NCI-H748 (cell line): ENCODE measurements at regions not wholly inside any gene's neighbourhood (a gene's known extent, or its start where the extent isn't known, plus 50 kb on each side); places are given as distances from the start of the nearest gene placed in this dataset.

Source experiments
- DNase-seq: peaks from one replicate; lab custom pipeline; 2025; ENCODE audit not compliant: unreplicated experiment; lab: John Stamatoyannopoulos, UW

GRCh38 chr3:181173227-181173626 lies 183.7 kb upstream of the DNAJC19 start:
- DNase-seq = no peak

DNA sequence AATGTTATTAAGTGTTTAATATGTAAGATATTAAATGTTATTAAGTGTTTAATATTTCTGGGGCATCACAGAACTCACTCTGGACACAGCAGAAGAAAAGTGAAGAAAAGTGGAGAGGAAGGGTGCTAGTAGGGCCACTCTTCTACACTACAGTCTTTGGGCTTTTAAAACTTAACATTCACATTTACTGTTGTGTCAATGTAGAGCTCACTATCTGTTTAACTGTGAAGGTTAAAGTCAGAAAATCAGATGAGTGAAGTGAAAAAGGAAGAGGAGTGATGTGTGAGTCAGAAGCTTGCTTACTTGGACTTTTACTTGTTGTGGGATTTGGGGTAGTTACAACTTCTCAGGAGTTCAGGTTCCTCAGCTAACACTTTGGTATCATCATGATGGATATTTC lies 145.3 kb upstream of the DNAJC19 start:
- DNase-seq = no peak

DNA sequence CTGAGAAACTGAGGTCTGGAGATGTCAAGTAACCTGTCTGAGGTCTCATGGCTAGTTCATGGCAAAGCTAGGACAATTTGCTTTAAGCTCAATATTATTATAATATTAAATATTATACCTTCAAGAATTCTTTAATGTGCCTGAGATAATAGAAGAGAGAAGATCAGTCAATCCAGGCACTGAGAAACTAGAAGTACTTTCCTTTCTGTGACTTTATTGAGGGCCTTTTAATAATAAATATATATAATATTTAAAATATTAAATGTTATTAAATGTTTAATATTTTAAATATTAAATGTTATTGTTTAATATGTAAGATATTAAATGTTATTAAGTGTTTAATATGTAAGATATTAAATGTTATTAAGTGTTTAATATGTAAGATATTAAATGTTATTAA lies 144.3 kb upstream of the DNAJC19 start:
- DNase-seq = no peak

DNA sequence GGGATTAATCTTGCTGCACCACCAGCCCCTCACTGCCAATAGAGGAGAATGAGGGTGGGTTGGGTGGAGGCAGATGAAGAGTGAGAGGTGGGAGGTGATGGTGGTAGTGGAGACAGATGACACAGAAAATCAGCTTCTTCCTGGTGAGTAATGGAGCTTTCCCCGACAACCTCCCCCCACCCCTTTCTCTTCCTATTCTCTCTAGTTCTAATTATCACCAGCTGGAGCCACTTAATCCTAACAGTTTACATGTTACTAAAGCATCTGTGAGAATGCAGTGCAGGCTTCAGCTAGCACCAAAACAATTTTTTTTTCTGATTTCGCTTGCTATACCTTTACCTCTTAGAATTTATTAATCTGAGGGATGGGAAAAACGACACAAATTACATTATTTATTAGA lies 116.1 kb upstream of the DNAJC19 start:
- DNase-seq = peak; percentile 23

GRCh38 chr3:181103605-181104004 lies 114.1 kb upstream of the DNAJC19 start:
- DNase-seq = peak; percentile 67

- DNase-seq = no peak
These were observed 96.5 kb upstream of the DNAJC19 start for GRCh38 chr3:181086011-181086410.

- DNase-seq = no peak
These were observed 92.4 kb upstream of the DNAJC19 start for GRCh38 chr3:181081930-181082329.

DNA sequence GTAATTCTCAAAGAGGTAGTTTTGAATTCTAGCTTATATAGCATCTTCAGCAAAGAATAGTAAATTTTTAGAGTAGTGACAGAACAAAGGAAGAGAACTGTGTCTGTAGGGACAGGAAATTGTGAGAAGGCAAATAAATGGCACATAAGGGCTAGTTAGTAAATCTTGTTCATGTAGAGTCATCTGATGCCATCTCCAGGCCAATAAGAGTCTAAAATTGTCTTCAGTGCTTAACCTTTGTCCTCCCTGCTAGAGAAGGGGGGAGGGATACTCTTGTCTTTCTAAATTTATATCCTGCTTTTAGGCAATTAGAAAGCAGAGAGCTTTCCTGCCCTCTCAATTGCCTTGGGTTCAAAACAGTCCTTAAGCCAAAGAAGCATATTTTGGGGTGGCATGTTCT lies 87.0 kb upstream of the DNAJC19 start:
- DNase-seq = no peak

DNA sequence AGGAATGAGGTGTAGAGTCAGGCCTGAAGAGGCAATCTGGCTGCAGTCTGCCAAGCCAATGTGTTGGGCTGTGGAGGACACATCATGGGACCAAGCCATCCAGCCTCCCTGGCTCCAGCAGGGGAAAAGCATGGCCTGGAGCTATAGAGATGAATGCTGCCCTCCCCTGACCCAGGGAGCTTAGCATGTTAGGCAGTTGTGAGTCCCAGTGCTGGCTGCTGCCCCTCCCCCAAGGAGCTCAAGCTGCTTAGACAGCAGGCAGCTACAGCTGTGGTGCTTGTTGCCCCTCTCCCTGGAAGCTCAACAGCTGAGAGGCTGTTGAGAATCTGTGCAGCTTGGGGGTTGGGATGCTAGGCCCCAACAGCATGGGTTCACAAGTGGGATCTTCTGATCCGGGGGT lies 85.6 kb upstream of the DNAJC19 start:
- no peak for DNase-seq

DNA sequence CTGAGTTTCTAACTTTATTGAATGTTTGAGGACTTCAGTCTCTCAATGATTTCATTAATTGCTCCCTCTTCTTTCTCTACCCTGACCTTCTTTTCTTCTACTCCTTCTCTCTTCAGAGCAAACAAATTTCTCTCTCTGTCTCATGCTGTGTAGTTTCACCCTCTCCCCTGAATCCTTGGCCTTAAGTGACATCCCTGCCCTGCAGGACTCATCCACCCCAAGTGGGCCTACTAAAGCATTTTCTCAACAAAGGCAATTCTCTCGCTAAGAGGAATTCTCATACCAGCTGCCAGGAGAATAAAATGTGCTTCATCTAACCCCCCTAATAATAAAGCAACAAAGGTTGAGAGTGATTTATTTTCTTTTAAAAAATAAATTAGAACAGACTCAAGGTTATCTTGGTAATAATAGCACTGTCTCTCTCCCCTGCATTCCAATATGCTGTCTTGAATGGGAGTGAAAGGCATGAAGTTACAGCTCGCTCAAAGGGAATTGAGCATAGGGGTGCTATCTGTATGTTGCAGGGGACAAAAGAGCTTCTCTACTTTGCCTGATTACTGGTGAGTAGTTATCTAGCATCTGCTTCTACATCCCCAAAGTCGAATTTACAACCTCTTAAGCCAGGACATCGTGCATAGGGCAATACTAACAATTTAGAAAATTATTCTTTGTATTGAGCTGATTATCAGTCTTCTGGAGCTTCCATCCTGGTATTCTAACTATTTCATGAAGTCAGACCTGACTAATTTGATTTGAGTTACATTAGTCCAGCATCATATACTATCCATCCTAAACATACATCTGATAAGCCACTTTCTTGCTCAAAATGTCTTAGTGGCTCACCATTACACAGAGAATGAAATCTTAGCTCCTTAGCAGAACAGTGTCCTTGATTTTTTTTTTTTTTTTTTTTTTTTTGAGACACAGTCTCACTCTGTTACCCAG lies 76.9 kb upstream of the DNAJC19 start:
- no peak for DNase-seq

DNA sequence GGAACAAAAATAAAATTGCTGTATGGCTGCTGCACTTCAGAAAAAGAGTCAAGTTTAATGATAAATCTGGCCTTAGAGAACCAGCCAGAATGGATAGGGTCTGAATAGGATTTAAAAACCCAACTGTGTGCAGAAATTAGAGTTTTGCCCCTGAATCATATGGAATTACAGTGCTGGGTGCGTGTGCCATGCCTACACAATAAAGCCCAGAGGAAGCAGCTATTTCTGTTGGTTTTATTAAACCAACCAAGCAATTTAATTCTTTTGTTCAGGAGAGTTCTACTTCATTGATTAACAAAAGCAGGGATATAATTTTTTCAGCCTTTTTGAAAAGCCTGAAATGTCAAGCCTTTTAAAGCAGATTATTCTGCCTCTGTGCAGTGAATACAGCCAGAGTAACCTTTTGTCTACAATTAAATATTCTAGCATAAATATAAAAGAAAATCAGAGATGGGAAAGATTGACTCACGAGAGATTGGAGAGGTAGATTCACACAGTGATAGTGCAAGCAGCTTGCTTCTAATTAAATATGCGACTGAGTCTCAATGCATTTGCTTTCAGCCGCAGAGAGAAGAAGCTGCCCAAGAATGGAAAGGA lies 66.7 kb upstream of the DNAJC19 start:
- peak; percentile 20 for DNase-seq

GRCh38 chr3:181054538-181054937 lies 65.0 kb upstream of the DNAJC19 start:
- no peak for DNase-seq

- no peak for DNase-seq
These were observed 62.7 kb upstream of the DNAJC19 start for GRCh38 chr3:181052256-181052655.

GRCh38 chr3:181050738-181051137 lies 61.2 kb upstream of the DNAJC19 start:
- DNase-seq = no peak

GRCh38 chr3:181040030-181040429 lies 50.5 kb upstream of the DNAJC19 start:
- DNase-seq = no peak
